HepG2 (cell line): ENCODE measurements at regions not wholly inside any gene's neighbourhood (a gene's known extent, or its start where the extent isn't known, plus 50 kb on each side); places are given as distances from the start of the nearest gene placed in this dataset.

ENCODE experiments used
- ATAC-seq: fragments of 200-7000 bp; cut with Tn5 transposase; 3 replicates; pipeline ENCODE4 v1.9.1; 2020; ENCODE audit warnings: mild to moderate bottlenecking, moderate library complexity
- BruUV-seq: library from RNA; stranded (reverse); fragments of 400-500 nt; replicated peaks from 2 replicates; lab custom pipeline; 2021; lab: Mats Ljungman, UMichigan
- CTCF ChIA-PET: fragments of 300-600 bp; formaldehyde crosslinking; extraction: SDS; loops from one replicate; lab custom pipeline; 2021; ENCODE audit warnings: low total read pairs, inconsistent platforms, low intra/inter-chr PET ratio; lab: Yijun Ruan, JAX
- POLR2A ChIA-PET: fragments of 350-600 bp; sonication (Branson Sonifier 250); formaldehyde crosslinking; loops from one replicate; lab custom pipeline; 2020; ENCODE audit warnings: antibody characterized with exemption, inconsistent platforms; lab: Yijun Ruan, JAX
- DNase-seq: peaks from one replicate; pipeline ENCODE4 v3.0.0-alpha.2; 2015; ENCODE audit warnings: low spot score
- FAIRE-seq: peaks from 3 replicates; lab custom pipeline; 2011; peaks lifted over from hg19 to GRCh38; lab: Jason Lieb, UNC
- H2AFZ ChIP-seq: one replicate; pipeline ENCODE4 v1.6.1; 2011; ENCODE audit warnings: low read length, inconsistent platforms
- H3K27ac ChIP-seq: fragments of 300-600 bp; 3 replicates; pipeline ENCODE4 v1.8.0; 2011; ENCODE audit warnings: mixed run types, mild to moderate bottlenecking, mixed read lengths, low read length, inconsistent platforms; ENCODE audit not compliant: insufficient read depth; ENCODE audit errors: extremely low read length
- H3K27me3 ChIP-seq, 2 experiments: fragments of 200-600 bp in 1 of 2; 2 replicates in 1 of 2; 3 replicates in 1 of 2; pipeline versions ENCODE4 v1.6.0 to v1.8.0; 2011; ENCODE audit warnings: low read length in 2 of 2, mild to moderate bottlenecking in 2 of 2, moderate library complexity in 2 of 2, inconsistent platforms in 1 of 2; ENCODE audit not compliant: insufficient read depth in 2 of 2, control insufficient read depth in 1 of 2
- H3K36me3 ChIP-seq, 2 experiments: fragments of 200-600 bp in 1 of 2; replicated peaks in 1 of 2; 2 replicates in 1 of 2; 3 replicates in 1 of 2; pipeline versions ENCODE4 v1.5.1 to v1.8.0; 2011; ENCODE audit warnings: low read length in 2 of 2, inconsistent platforms in 1 of 2; ENCODE audit not compliant: insufficient read depth in 2 of 2, control insufficient read depth in 1 of 2
- H3K4me1 ChIP-seq: 2 replicates; pipeline ENCODE4 v1.5.1; 2012; ENCODE audit warnings: low read length, inconsistent platforms; ENCODE audit not compliant: insufficient read depth
- H3K4me2 ChIP-seq: 2 replicates; pipeline ENCODE4 v1.6.0; 2011; ENCODE audit warnings: low read depth, low read length, inconsistent platforms
- H3K4me3 ChIP-seq, 3 experiments: fragments of 200-600 bp in 1 of 3; sonication (generic), shearing (Covaris generic) in 1 of 3; replicated peaks in 1 of 3; 2 replicates each; pipeline ENCODE4 v1.5.1; 2011 to 2016; ENCODE audit warnings: low read length in 3 of 3, inconsistent platforms in 2 of 3, low read depth in 2 of 3, mild to moderate bottlenecking in 2 of 3, control low read depth in 1 of 3, mixed read lengths in 1 of 3; ENCODE audit not compliant: insufficient read depth in 1 of 3
- H3K79me2 ChIP-seq: one replicate; pipeline ENCODE4 v1.6.1; 2011; ENCODE audit warnings: low read length, inconsistent platforms; ENCODE audit not compliant: insufficient read depth
- H3K9ac ChIP-seq: 2 replicates; pipeline ENCODE4 v1.6.0; 2011; ENCODE audit warnings: mild to moderate bottlenecking, low read depth, low read length, inconsistent platforms; ENCODE audit not compliant: insufficient read depth
- H3K9me3 ChIP-seq: 2 replicates; pipeline ENCODE4 v1.5.1; 2012; ENCODE audit warnings: mild to moderate bottlenecking, low read length
- H4K20me1 ChIP-seq: 2 replicates; pipeline ENCODE4 v1.6.0; 2011; ENCODE audit warnings: inconsistent platforms, mild to moderate bottlenecking, low read length, moderate library complexity; ENCODE audit not compliant: insufficient read depth
- AHDC1 ChIP-seq: sonication (generic); formaldehyde crosslinking; IDR thresholded peaks from 2 replicates; pipeline ENCODE4 v1.5.1; 2020; ENCODE audit warnings: mild to moderate bottlenecking, missing genetic modification reagents, borderline replicate concordance
- BRCA1 ChIP-seq: sonication (generic); formaldehyde crosslinking; IDR thresholded peaks from 2 replicates; pipeline ENCODE4 v1.4.0; 2020; ENCODE audit warnings: missing genetic modification reagents
- E2F1 ChIP-seq: sonication (generic); formaldehyde crosslinking; IDR thresholded peaks from 2 replicates; pipeline ENCODE4 v1.5.0; 2020; ENCODE audit warnings: missing genetic modification reagents
- ZFY ChIP-seq: sonication (generic); formaldehyde crosslinking; IDR thresholded peaks from 2 replicates; pipeline ENCODE4 v1.4.0; 2020; ENCODE audit warnings: missing genetic modification reagents
- ZNF10 ChIP-seq: sonication (generic); formaldehyde crosslinking; IDR thresholded peaks from 2 replicates; pipeline ENCODE4 v1.4.0; 2020; ENCODE audit warnings: mild to moderate bottlenecking, low read depth, missing genetic modification reagents, borderline replicate concordance
- ZNF501 ChIP-seq: sonication (generic); formaldehyde crosslinking; IDR thresholded peaks from 2 replicates; pipeline ENCODE4 v1.5.1; 2020; ENCODE audit warnings: mild to moderate bottlenecking, moderate library complexity, missing genetic modification reagents
- ZNF549 ChIP-seq: sonication (generic); formaldehyde crosslinking; IDR thresholded peaks from 2 replicates; pipeline ENCODE4 v1.5.0; 2020; ENCODE audit warnings: missing genetic modification reagents
- WGBS: methylation state at CpG from one replicate; pipeline ENCODE4 v1.1.6; 2017; ENCODE audit warnings: low lambda C conversion rate; 5-methylcytosine and 5-hydroxymethylcytosine counted together
- in situ Hi-C: cut with HindIII; loops from 2 replicates; pipeline ENCODE4 v1.10.0; 2017; ENCODE audit warnings: low pct_unique_long_range_greater_than_20kb; ENCODE audit not compliant: extremely low pct_ligation_motif_present
- intact Hi-C: fragments of 100-400 bp; cut with micrococcal nuclease; formaldehyde crosslinking; loops from one replicate; pipeline ENCODE4 v1.10.0; 2022; ENCODE audit not compliant: unreplicated experiment

DNA sequence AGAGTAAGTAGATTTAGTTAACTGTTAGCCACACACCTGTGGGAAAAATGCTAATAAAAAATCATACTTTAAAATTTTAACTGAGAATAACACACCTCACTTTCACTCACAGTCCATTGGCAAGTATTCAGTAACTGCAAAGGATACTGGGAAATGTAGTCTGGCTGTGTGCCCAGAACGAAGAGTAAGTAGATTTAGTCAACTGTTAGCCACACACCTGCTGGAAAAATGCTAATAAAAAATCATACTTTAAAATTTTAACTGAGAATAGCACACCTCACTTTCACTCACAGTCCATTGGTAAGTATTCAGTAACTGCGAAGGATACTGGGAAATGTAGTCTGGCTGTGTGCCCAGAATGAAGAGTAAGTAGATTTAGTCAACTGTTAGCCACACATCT lies 178.4 kb upstream of the NWD2 start:
- FAIRE-seq (no peak), ATAC-seq (no peak)
- intact Hi-C loops = no loop called here

More for the DNA sequence above, 178.4 kb upstream of the NWD2 start:
- CTCF ChIA-PET = no interaction called here
- H3K36me3 ChIP-seq = no peaks in the 10 kb centered on the region
- TF ChIP-seq ZNF10 (CRISPR knock-in tag) (no peak), AHDC1 (no peak), ZFY (CRISPR knock-in tag) (no peak), BRCA1 (no peak), ZNF501 (no peak), E2F1 (CRISPR knock-in tag) (no peak), ZNF549 (no peak)
- H3K4me3 ChIP-seq = no peak overlapping the region
- WGBS = 7% methylated on average over 2 of the region's 2 CpGs
- no peaks in the 10 kb centered on the region for H4K20me1 ChIP-seq
- DNase-seq = no peak
- H3K27ac ChIP-seq = no peak overlapping the region
- H3K4me1 ChIP-seq = no peaks in the 10 kb centered on the region
- POLR2A ChIA-PET = no interaction called here
- BruUV-seq = no TSS peak
- H3K27me3 ChIP-seq = no peaks in the 10 kb centered on the region
- H3K9me3 ChIP-seq = no peaks in the 10 kb centered on the region
- no peak overlapping the region for H2AFZ ChIP-seq
- in situ Hi-C loops = no loop called here
- no peaks in the 10 kb centered on the region for H3K79me2 ChIP-seq
- H3K4me2 ChIP-seq = no peak overlapping the region
- H3K9ac ChIP-seq = no peak overlapping the region
